Osteocyte (in vitro differentiated cells): ENCODE measurements at regions not wholly inside any gene's neighbourhood (a gene's known extent, or its start where the extent isn't known, plus 50 kb on each side); places are given as distances from the start of the nearest gene placed in this dataset.
A peak's percentile ranks its signal among the peaks of the same experiment; 100 is the strongest.
"Not testable (repeated sequence)": the region's sequence is repeated elsewhere in the genome, so short reads cannot be mapped to it uniquely, and the experiment has no call there.

Experiments used
- DNase-seq: peaks from one replicate; pipeline ENCODE4 v3.0.0; 2021; ENCODE audit warnings: mixed read lengths; ENCODE audit not compliant: unreplicated experiment; ENCODE audit errors: extremely low spot score
- H3K27ac Mint-ChIP-seq: one replicate; pipeline ENCODE4 v1.8.0; 2021; ENCODE audit warnings: mild to moderate bottlenecking, mixed read lengths; ENCODE audit not compliant: unreplicated experiment
- H3K27me3 Mint-ChIP-seq: one replicate; pipeline ENCODE4 v1.8.0; 2021; ENCODE audit warnings: mixed read lengths; ENCODE audit not compliant: unreplicated experiment
- H3K36me3 Mint-ChIP-seq: one replicate; pipeline ENCODE4 v1.8.0; 2021; ENCODE audit warnings: mixed read lengths; ENCODE audit not compliant: unreplicated experiment
- H3K4me1 Mint-ChIP-seq: one replicate; pipeline ENCODE4 v1.8.0; 2021; ENCODE audit warnings: mixed read lengths; ENCODE audit not compliant: unreplicated experiment
- H3K4me3 Mint-ChIP-seq: one replicate; pipeline ENCODE4 v1.8.0; 2021; ENCODE audit warnings: mild to moderate bottlenecking, moderate library complexity, mixed read lengths; ENCODE audit not compliant: unreplicated experiment
- H3K9me3 Mint-ChIP-seq: one replicate; pipeline ENCODE4 v1.8.0; 2021; ENCODE audit warnings: mixed read lengths; ENCODE audit not compliant: unreplicated experiment
- CTCF ChIP-seq: fragments of 200-600 bp; sonication (generic); IDR thresholded peaks from 2 replicates; pipeline ENCODE4 v1.5.0; 2021; ENCODE audit warnings: antibody characterized with exemption, mild to moderate bottlenecking, moderate library complexity

DNA sequence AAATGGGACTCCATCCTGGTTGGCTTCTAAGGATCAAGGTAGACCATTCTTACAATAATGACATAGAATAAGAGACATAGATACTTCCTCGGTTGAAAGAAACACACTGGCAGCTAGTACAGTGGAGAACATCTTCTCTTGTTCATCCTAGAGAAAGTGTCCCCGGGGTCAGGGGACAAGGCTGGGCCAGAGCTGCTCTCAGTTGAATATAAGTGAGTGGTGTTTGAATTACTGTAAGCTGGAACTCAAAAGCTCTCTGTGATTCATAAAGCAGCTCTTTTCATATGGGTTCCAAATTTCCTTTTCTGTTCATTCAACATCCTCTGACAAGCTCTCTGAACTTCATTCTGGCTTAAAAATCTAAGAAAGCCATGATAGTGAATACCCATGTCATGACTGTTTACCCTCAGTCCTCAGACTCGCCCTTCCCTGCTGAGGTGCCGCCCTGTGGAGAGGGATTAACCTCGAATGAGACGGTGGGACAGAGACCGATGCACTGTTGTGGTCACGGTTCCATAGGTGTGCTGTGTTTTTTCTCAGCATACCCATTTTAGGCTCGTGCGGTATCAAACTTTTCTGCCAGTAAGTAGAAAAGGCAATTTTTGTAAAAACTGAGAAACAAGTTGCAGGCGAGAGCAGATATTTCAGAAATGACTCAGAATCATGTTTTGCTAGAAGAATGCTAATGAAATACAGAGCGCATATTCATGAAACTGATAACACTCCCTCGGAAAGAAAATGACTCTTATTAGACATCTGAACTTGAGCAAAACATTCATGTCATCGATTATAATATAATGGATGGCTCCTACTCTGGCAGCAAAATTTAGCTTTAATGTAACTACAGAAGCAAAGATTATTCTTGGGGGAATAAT is 351.1 kb downstream of the ANAPC1 start:
- H3K9me3 Mint-ChIP-seq, H3K27me3 Mint-ChIP-seq, DNase-seq, H3K36me3 Mint-ChIP-seq: not testable (repeated sequence)
- H3K4me3 Mint-ChIP-seq, result peak overlapping the region; percentile 18
- H3K4me1 Mint-ChIP-seq, result peaks cover 26% of the 10 kb centered on the region
- peak overlapping the region; percentile 81 for H3K27ac Mint-ChIP-seq

DNA sequence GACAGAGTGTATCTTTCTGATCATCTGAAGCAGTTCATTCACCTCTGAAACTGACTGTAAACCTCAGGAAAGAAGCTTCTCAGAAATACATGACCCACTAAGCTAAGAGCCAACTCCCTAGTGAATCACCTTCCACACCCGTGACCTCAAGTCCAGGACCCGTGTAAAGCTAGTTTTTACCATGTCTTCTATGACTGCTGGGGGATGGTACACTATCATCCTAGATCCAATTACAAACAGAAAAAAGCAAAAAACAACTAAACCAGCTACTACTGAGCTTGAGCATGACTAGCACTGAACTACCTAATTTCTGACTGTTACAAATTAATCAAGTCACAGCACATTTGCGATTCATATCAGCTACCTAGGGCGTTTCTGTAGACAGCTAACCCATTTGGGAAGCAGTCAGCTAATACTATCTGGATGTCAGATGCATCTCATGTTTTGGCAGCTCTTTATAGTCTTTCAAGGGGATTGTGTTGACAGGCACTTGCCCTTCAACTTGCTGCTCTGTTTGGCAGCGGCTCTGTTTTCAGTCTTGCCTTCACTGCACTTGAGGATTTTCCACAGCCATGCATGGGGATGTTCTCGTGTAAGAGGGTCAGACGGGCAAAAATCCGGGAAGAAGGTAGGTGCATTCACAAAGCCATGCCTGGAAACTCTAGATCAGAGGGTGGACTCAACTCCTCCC is 350.3 kb downstream of the ANAPC1 start:
- Mint-ChIP-seq H3K4me1 (peaks cover 26% of the 10 kb centered on the region), H3K27ac (peak overlapping the region; percentile 83)
- DNase-seq, H3K4me3 Mint-ChIP-seq, H3K36me3 Mint-ChIP-seq, H3K9me3 Mint-ChIP-seq, H3K27me3 Mint-ChIP-seq: not testable (repeated sequence)

DNA sequence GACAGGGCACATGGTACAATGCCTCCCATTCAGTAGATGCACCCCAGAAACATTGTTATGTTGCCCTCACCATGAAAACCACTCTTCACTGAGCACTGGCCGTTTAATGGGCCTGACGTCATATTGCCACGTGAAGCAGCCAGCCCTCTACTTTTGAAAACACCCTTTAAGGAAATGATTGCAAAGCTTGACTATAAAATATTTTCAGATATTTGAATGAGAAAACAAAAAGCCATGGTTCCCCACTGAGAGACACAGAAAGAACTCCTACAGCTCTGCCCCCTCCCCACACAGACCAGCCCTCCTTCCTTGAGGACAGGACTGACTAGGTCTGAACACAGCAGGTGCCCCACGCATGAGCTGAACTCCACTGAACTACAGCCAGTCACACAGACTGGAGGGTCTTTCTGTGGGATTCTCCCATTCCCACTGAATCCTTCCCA is 349.1 kb downstream of the ANAPC1 start:
- Mint-ChIP-seq H3K4me3 (peak overlapping the region; percentile 46), H3K9me3 (no peaks in the 10 kb centered on the region), H3K4me1 (peaks cover 26% of the 10 kb centered on the region), H3K27ac (peak overlapping the region; percentile 86), H3K36me3 (no peaks in the 10 kb centered on the region), H3K27me3 (no peaks in the 10 kb centered on the region)
- no peak for DNase-seq
- TF ChIP-seq CTCF, result no peak

GRCh38 chr2:111535404-111535803 is 348.6 kb downstream of the ANAPC1 start:
- Mint-ChIP-seq H3K27ac (peak overlapping the region; percentile 86), H3K9me3 (no peaks in the 10 kb centered on the region), H3K36me3 (no peaks in the 10 kb centered on the region), H3K4me1 (peaks cover 26% of the 10 kb centered on the region), H3K27me3 (no peaks in the 10 kb centered on the region), H3K4me3 (peak overlapping the region; percentile 21)
- TF ChIP-seq CTCF, result no peak
- DNase-seq, result no peak

DNA sequence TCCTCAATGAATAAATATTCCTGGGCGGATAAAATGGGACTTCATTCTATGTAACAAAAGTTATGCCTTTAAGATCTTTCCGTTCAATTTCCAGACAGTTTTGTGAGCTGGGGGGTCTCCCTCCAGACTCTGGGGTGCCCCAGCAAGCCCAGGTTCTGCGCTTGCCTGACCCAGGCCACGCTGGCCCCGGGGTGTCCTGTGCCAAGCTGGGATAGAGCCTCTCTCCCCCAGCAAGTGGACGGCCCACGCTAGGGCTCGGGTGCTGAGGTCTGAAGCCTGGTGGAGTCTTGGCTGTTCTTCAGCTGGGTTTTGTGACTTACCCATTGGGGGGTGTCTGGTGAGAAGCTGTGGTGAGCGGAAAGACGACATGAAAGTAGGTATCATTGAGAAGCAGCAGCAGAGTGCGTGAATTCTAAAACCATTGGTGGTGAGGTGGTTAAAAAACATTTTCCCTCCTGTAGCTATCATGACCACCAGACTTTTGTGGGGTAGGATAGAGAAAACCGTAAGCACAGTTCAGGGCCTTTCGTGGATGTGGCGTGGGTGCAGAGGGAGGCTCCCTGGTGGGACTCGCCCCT is 346.8 kb downstream of the ANAPC1 start:
- H3K27me3 Mint-ChIP-seq, result no peaks in the 10 kb centered on the region
- H3K4me3 Mint-ChIP-seq, result no peak overlapping the region
- H3K9me3 Mint-ChIP-seq, result no peaks in the 10 kb centered on the region
- no peak for TF ChIP-seq CTCF
- no peaks in the 10 kb centered on the region for H3K36me3 Mint-ChIP-seq
- DNase-seq, result no peak
- no peak overlapping the region for H3K27ac Mint-ChIP-seq
- peaks cover 28% of the 10 kb centered on the region for H3K4me1 Mint-ChIP-seq

DNA sequence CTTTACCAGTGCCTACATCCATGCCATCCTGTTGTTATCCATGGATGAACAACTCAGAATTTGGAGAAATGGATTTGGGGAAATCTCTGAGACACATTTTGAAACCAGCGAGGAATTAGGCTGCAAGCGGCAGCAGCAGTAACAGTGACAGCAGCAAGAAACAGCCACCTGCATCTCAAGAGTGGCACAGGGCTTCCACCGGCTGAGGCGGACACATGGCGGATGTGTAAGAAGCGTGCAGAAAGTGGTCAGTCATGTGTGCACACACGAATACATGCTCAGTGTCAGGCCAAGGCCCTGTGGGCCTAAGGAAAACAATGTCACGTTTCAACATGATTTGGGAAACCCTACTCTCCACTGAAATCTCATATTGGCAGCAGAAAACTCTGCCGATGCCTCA is 344.0 kb downstream of the ANAPC1 start:
- H3K36me3 Mint-ChIP-seq, H3K27me3 Mint-ChIP-seq, H3K9me3 Mint-ChIP-seq, DNase-seq, H3K4me1 Mint-ChIP-seq, H3K4me3 Mint-ChIP-seq, H3K27ac Mint-ChIP-seq: not testable (repeated sequence)

DNA sequence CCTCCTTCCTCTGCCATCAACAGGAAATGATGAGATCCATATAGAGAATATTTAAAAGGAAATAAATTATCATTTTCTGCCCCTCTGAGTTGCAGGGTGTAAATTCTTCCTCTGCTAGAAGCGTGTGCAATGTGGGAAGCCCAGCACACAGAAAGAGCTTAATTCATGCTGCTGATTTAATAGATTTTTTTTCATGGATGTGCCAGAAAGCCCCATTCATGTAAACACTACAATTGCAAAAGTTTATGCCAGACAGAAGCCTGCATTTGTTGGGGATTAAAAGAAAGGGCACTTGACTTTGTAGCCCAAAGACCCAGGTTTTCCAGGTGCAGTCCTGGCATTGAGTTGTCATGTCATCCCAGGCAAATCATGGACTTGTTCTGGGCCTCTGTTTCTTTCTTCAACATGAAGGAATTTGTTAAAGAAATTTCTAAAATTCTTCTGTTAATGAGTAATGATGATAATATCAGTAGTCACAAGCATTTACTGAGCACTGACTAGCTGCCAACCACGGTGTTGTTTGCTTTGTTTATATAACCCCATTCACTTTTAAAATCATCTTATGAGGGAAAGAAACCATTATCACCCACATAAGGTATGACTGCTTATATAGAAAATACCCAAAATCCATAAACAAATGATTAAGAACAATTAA is 341.7 kb downstream of the ANAPC1 start:
- not testable (repeated sequence) for H3K9me3 Mint-ChIP-seq, H3K4me1 Mint-ChIP-seq, H3K4me3 Mint-ChIP-seq, H3K27me3 Mint-ChIP-seq, DNase-seq, H3K27ac Mint-ChIP-seq, H3K36me3 Mint-ChIP-seq

DNA sequence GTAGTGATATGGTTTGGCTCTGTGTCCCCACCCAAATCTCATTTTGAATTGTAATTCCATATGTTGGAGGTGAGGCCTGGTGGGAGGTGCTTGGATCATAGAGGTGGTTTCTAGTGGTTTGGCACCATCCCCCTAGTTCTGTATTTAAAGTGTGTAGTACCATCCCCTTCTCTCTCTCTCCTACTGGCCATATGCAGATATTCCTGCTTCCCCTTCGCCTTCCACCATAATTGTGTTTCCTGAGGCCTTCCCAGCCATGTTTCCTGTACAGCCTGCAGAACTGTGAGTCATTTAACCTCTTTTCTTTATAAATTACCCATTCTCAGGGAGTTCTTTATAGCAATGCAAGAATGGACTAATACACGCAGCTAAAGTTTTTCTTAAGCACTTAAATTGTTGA is 340.0 kb downstream of the ANAPC1 start:
- not testable (repeated sequence) for H3K4me1 Mint-ChIP-seq, H3K4me3 Mint-ChIP-seq, H3K36me3 Mint-ChIP-seq, DNase-seq, H3K9me3 Mint-ChIP-seq, H3K27ac Mint-ChIP-seq, H3K27me3 Mint-ChIP-seq
